Inferior parietal cortex (tissue), 1 donor: ENCODE measurements at regions not wholly inside any gene's neighbourhood (a gene's known extent, or its start where the extent isn't known, plus 50 kb on each side); places are given as distances from the start of the nearest gene placed in this dataset.

Experiments
- DNase-seq: peaks from one replicate; pipeline ENCODE4 v3.0.0-alpha.2; 2016; ENCODE audit errors: extremely low spot score

DNA sequence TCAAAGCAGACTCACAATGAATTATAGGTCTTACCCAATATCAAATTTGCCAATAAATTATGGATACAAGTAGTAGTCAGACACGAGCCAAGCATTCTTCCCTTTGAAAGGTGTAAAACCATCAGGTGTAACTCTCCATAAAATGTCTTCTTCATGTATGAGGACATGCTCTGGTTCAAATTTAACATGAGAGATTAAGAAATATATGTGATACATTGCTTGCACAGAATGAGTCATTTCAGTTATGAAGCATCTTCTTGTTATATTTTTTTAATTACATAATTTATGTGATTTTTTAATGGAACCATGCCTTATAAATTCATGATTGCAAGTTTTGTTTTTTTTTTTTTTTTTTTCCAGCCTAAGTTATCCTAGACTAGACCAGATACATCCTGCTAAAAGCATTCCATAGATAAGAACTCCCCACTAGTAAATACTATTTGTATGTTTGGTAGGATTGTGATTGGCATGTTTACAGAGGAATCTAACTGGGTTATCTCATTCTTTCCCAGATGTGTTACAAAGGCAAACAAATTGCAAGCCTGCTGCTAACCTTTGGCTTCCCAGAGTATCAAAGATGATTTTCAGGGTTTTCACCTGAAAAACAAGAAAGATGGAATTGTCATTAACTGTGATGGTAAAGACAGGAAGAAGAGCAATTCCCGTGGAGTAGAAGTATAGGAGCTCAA is 621.9 kb downstream of the XIRP2 start:
- DNase-seq, result no peak

DNA sequence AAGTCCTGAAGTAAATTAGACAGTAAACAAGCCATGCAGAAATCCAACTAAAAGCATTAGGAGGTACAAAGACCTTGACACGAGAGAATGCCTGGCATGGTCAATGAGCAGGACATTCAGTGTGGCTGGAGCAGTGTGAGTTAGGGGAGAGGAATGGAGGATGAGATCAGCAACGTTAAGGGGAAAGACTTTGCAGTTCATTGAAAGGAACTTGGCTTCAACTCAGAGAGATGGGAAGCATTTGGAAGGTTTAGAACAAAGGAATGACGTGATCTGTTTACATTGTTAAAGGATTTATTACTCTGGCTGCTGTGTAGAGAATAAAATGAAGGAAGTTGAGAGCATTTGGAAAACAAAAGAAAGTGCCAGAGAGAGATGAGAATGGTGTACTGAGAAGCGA is 621.3 kb downstream of the XIRP2 start:
- no peak for DNase-seq

GRCh38 chr2:167508709-167509108 is 620.4 kb downstream of the XIRP2 start:
- no peak for DNase-seq

DNA sequence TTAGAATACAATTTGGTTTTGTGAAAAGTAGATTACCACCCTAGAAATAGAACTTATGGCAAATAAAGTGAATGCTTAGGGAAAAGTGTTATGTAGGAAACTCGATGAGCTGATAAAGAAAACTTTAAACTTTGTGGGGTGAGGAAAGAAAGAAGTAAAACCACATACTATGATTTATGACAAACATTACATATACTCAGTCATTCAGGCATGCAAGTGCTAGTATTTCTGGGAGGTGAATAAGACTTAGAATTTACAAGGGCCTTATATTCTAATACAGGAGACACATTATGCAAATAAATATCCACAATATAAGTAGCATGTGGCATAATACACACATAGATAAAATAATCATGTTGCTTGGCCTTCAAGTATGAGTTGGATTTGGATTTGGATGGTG is 618.1 kb downstream of the XIRP2 start:
- DNase-seq, result no peak

GRCh38 chr2:167504695-167505094 is 616.4 kb downstream of the XIRP2 start:
- no peak for DNase-seq

DNA sequence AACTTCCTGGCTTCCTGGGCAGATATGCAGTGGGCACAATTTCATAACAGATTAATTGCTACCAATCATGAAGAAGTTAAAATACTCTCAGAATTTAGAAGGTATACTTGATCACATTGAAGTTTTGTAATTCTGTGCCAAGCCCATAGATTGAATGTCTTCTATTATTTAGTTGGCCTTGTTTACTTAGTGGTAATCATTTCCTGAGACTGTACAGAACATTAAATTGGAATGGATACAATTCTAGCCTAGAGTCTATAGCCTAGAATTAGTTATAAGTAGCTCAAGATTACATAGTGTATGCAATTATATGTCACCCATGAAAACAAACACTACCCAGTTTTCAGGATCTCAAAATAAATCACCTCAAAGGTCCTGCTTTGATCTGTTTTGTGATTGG is 615.8 kb downstream of the XIRP2 start:
- no peak for DNase-seq

GRCh38 chr2:167501618-167502017 is 613.3 kb downstream of the XIRP2 start:
- DNase-seq, result no peak

- no peak for DNase-seq
Observed at GRCh38 chr2:167493862-167494261, 605.6 kb downstream of the XIRP2 start.

GRCh38 chr2:167492486-167492885 is 604.2 kb downstream of the XIRP2 start:
- no peak for DNase-seq

- no peak for DNase-seq
Observed at GRCh38 chr2:167491788-167492187, 603.5 kb downstream of the XIRP2 start.

- no peak for DNase-seq
Observed at GRCh38 chr2:167490455-167490854, 602.2 kb downstream of the XIRP2 start.

DNA sequence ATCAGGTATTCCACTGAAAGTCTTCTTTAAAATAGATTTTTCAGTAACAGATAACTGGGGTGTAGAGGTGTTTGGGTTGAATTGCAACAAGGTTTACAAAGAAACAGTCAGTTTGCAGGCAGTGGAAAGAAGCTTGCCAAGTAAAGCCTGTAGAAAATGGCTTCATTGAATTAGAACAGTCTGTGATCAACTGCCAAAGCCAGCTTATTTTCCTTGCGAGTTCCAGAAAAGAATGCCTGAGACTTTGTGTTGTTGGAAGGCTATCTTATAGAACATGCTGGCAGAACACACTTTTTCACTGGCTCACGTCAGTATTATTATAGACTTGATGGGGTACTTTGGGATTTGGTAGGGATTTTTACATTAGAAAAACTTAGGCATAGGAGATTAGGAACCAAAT is 601.0 kb downstream of the XIRP2 start:
- peak; percentile 28 for DNase-seq

- DNase-seq, result no peak
Observed at GRCh38 chr2:167487728-167488127, 599.4 kb downstream of the XIRP2 start.

- DNase-seq, result no peak
Observed at GRCh38 chr2:167484875-167485274, 596.6 kb downstream of the XIRP2 start.

DNA sequence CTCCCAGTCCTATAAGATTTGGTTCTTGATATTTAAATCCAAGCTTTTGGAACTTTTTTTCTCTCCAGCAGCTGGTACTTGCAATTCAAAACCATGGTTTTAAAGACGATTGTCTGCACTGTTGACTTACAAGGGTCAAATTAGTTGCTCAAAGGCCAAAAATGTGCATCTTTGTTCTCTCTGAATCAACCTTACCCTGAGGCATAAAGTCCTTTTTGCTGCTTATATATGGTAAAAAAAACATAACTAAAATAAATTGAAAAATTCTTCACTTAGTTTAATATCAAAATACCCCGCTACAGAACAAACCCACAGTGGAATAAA is 592.7 kb downstream of the XIRP2 start:
- no peak for DNase-seq

- no peak for DNase-seq
Observed at GRCh38 chr2:167480232-167480985, 592.1 kb downstream of the XIRP2 start.

DNA sequence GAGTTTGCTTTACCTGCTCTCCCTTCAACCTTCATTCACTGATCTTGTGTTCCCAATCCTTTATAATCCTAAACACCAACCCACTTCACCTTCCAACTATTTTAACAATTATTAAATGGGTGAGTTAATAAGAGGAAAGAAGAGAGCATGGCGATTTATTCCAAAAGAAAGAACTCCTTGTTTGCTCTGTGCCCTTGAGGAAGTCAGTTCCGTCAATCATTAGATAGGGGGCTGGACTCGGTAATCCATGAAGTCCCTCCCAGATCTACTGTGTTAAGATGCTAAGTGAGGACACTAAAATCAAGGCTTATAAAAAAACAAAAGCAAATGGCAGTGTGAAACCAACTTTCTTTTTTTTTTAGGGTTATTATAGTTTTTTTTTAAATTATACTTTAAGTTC is 589.9 kb downstream of the XIRP2 start:
- no peak for DNase-seq

- no peak for DNase-seq
Observed at GRCh38 chr2:167475791-167476190, 587.5 kb downstream of the XIRP2 start.

- no peak for DNase-seq
Observed at GRCh38 chr2:167471734-167472133, 583.5 kb downstream of the XIRP2 start.

DNA sequence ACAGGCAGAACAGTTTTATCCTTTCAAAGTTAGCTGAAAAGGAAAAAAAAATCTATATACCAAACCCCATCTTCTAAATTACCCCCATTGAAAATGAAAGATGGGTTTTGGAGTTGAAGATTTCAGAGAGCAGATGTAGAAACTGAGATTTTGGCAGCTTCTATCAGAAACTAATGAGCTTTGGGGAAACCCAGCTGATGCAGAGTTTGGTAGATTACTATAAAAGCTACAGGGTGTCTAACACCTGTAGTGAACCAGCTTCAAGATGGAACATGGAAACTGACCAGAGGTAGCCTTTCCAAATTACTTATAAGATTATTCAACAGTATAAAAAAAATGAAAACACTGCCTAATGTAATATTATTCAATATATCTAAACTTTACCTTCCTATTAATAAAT is 583.1 kb downstream of the XIRP2 start:
- no peak for DNase-seq

DNA sequence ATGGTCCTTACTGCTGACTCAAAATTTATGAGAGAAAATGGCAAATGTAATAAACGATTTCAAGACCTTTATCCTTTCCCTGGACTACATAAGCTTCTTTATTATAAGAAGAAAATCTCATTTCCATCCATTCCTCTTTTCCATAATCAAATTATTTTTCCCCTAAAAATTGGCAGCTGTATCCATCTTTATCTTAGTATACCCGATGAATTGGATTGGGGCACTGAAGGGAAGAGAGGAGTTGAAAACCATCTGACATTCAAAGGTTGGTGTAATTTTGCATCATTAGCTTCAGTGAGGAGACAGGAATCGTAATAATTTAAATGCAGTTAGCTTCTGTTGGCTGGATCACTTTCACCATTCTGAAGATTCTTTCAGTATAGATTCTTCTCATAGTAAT is 574.1 kb downstream of the XIRP2 start:
- no peak for DNase-seq

GRCh38 chr2:167454036-167454435 is 565.8 kb downstream of the XIRP2 start:
- no peak for DNase-seq

GRCh38 chr2:167451496-167452289 is 563.4 kb downstream of the XIRP2 start:
- DNase-seq, result no peak
